Right lobe of liver (tissue), 4 donors: ENCODE measurements at regions not wholly inside any gene's neighbourhood (a gene's known extent, or its start where the extent isn't known, plus 50 kb on each side); places are given as distances from the start of the nearest gene placed in this dataset.

Source experiments
- POLR2A ChIP-seq: fragments of 450-650 bp; IDR thresholded peaks from one replicate; pipeline ENCODE4 v1.6.1; 2017; ENCODE audit warnings: antibody characterized with exemption, mild to moderate bottlenecking
- TF ChIP-seq, protein P1 (sequence below), 4 donors: fragments of 200-600 bp in 3 of 4; fragments of 450-650 bp in 1 of 4; IDR thresholded peaks; one replicate each; pipeline versions ENCODE4 v1.5.1 to v1.8.0; 2016 to 2022; ENCODE audit warnings: antibody characterized with exemption in 4 of 4, mild to moderate bottlenecking in 2 of 4
- donor health status: DM: no; HTN: no; CAD: no.
- donor health status: DM: no; HTN: no; CAD: no.
- donor health status: DM: no; HTN: yes; CAD: no.

DNA sequence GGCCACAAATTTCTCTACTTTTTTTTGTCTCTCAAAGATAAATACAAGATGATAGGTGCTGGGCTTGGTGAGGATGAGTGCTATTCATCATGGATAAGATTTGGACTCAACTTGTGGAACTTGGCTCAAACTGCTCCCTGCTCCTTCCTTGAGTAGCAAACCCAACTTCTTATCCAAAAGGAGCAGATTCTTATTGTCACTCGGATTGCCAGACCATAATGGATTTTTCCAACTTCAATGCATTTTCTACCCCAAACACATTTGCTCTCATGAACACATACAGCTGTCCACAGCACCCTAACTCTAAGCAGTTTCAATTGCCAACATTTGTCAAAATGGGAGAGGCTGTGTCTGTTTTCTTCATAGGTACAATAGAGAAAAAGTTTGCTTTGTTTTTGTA, 99.5 kb upstream of the APCDD1 start:
- TF ChIP-seq, protein P1, sequence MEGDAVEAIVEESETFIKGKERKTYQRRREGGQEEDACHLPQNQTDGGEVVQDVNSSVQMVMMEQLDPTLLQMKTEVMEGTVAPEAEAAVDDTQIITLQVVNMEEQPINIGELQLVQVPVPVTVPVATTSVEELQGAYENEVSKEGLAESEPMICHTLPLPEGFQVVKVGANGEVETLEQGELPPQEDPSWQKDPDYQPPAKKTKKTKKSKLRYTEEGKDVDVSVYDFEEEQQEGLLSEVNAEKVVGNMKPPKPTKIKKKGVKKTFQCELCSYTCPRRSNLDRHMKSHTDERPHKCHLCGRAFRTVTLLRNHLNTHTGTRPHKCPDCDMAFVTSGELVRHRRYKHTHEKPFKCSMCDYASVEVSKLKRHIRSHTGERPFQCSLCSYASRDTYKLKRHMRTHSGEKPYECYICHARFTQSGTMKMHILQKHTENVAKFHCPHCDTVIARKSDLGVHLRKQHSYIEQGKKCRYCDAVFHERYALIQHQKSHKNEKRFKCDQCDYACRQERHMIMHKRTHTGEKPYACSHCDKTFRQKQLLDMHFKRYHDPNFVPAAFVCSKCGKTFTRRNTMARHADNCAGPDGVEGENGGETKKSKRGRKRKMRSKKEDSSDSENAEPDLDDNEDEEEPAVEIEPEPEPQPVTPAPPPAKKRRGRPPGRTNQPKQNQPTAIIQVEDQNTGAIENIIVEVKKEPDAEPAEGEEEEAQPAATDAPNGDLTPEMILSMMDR (IDR thresholded peaks at IDR 0.05), result no peak
- no peak for TF ChIP-seq POLR2A
